ENCODE measurements at regions not wholly inside any gene's neighbourhood (a gene's known extent, or its start where the extent isn't known, plus 50 kb on each side); places are given as distances from the start of the nearest gene placed in this dataset.

GRCh38 chr18:10162340-10162739 is 248.5 kb downstream of the VAPA start:
- TF ChIP-seq POLR2A (IDR thresholded peaks at IDR 0.05; ENCODE audit: low read length) (no peak), GATA1 (IDR thresholded peaks at IDR 0.05; ENCODE audit: low read depth, low read length) (no peak)

Measured in erythroblast (primary cell).